ENCODE measurements at regions not wholly inside any gene's neighbourhood (a gene's known extent, or its start where the extent isn't known, plus 50 kb on each side); places are given as distances from the start of the nearest gene placed in this dataset.

GRCh38 chr6:101263596-101263995 lies 129.9 kb upstream of the GRIK2 start:
- ChIA-PET RAD21 (ENCODE audit: low non-redundant PET in 1 of 2, low total read pairs in 2 of 2, uncharacterized antibody in 2 of 2, unreplicated experiment in 2 of 2) (no interaction called here), CTCF (no interaction called here), POLR2A (no interaction called here)
- H3K4me2 ChIP-seq (ENCODE audit: low read length) = no peak overlapping the region
- H3K36me3 ChIP-seq (ENCODE audit: control insufficient read depth in 1 of 2, insufficient read depth in 2 of 2, low read length in 2 of 2) = no peaks in the 10 kb centered on the region
- no peaks in the 10 kb centered on the region for H3K9me3 ChIP-seq (ENCODE audit: control insufficient read depth in 1 of 2, insufficient read depth in 1 of 2, low read depth in 1 of 2, low read length in 2 of 2)
- H3K27ac ChIP-seq (ENCODE audit: low read depth, low read length) = no peak overlapping the region
- H3K4me1 ChIP-seq (ENCODE audit: control insufficient read depth in 1 of 2, insufficient read depth in 2 of 2, low read length in 2 of 2) = no peaks in the 10 kb centered on the region
- intact Hi-C loops (cut with micrococcal nuclease) = no loop called here
- DNase-seq (ENCODE audit: low read depth, low spot score) (no peak), ATAC-seq (no peak)
- TF ChIP-seq ZBTB33 (IDR thresholded peaks at IDR 0.05; ENCODE audit: extremely low read depth, insufficient replicate concordance, low read length) = no peak
- no peak for TF ChIP-seq JUND (IDR thresholded peaks at IDR 0.05)
- TF ChIP-seq SP1 (IDR thresholded peaks at IDR 0.05; ENCODE audit: low read depth) = no peak
- TF ChIP-seq FOSL1 (IDR thresholded peaks at IDR 0.05; ENCODE audit: low read depth) = no peak
- no peak for TF ChIP-seq CTCF (IDR thresholded peaks at IDR 0.05 in 2 of 3, conservative IDR thresholded peaks at IDR 0.05 in 1 of 3; ENCODE audit: borderline replicate concordance in 1 of 3, insufficient read depth in 1 of 3, low read depth in 2 of 3, low read length in 2 of 3)
- no peak for TF ChIP-seq TCF7L2 (IDR thresholded peaks at IDR 0.05; ENCODE audit: borderline replicate concordance, extremely low read depth, insufficient read depth, insufficient read length)
- no peak for TF ChIP-seq EGR1 (IDR thresholded peaks at IDR 0.05; ENCODE audit: low read depth)
- no peak for TF ChIP-seq YY1 (IDR thresholded peaks at IDR 0.05; ENCODE audit: extremely low read depth, insufficient replicate concordance, low read depth, low read length)
- no peak for TF ChIP-seq SIN3A (IDR thresholded peaks at IDR 0.05; ENCODE audit: low read depth)
- TF ChIP-seq MAX (IDR thresholded peaks at IDR 0.05) = no peak
- TF ChIP-seq POLR2A (IDR thresholded peaks at IDR 0.05; ENCODE audit: borderline replicate concordance, extremely low read depth, insufficient read depth, insufficient read length) = no peak
- H4K20me1 ChIP-seq (ENCODE audit: insufficient read depth) = no peaks in the 10 kb centered on the region
- no peak overlapping the region for H3K9ac ChIP-seq (ENCODE audit: low read length)
- H3K27me3 ChIP-seq (ENCODE audit: insufficient read depth, low read length) = no peaks in the 10 kb centered on the region
- no peak overlapping the region for H3K4me3 ChIP-seq (replicated peaks in 1 of 2; ENCODE audit: low read depth in 1 of 2, low read length in 2 of 2)
- no peaks in the 10 kb centered on the region for H3K79me2 ChIP-seq (ENCODE audit: insufficient read depth, low read length)
- no peak overlapping the region for H2AFZ ChIP-seq (ENCODE audit: low read depth, low read length, poor library complexity, severe bottlenecking)
- no TSS peak for BruUV-seq (replicated peaks)
- no peaks in the 10 kb centered on the region for H3K9me2 ChIP-seq (ENCODE audit: insufficient read depth)

Data from HCT116 (cell line).